ENCODE measurements at regions not wholly inside any gene's neighbourhood (a gene's known extent, or its start where the extent isn't known, plus 50 kb on each side); places are given as distances from the start of the nearest gene placed in this dataset.

GRCh38 chr10:117666965-117667364, 124.4 kb downstream of the EMX2 start:
- Histone ChIP-seq H3K4me3 (replicated peaks in 1 of 2; ENCODE audit: low read depth in 1 of 2, low read length in 2 of 2) (no peak overlapping the region), H2AFZ (ENCODE audit: low read depth, low read length, poor library complexity, severe bottlenecking) (no peak overlapping the region), H3K27ac (ENCODE audit: low read depth, low read length) (no peak overlapping the region), H3K36me3 (ENCODE audit: control insufficient read depth in 1 of 2, insufficient read depth in 2 of 2, low read length in 2 of 2) (no peaks in the 10 kb centered on the region), H3K4me2 (ENCODE audit: low read length) (no peak overlapping the region), H3K9me2 (ENCODE audit: insufficient read depth) (no peaks in the 10 kb centered on the region), H4K20me1 (ENCODE audit: insufficient read depth) (no peaks in the 10 kb centered on the region), H3K9ac (ENCODE audit: low read length) (no peak overlapping the region), H3K79me2 (ENCODE audit: insufficient read depth, low read length) (no peaks in the 10 kb centered on the region), H3K9me3 (ENCODE audit: control insufficient read depth in 1 of 2, insufficient read depth in 1 of 2, low read depth in 1 of 2, low read length in 2 of 2) (no peaks in the 10 kb centered on the region), H3K27me3 (ENCODE audit: insufficient read depth, low read length) (no peaks in the 10 kb centered on the region), H3K4me1 (ENCODE audit: control insufficient read depth in 1 of 2, insufficient read depth in 2 of 2, low read length in 2 of 2) (no peaks in the 10 kb centered on the region)
- intact Hi-C loops (cut with micrococcal nuclease): no loop called here
- BruUV-seq (replicated peaks): no TSS peak
- TF ChIP-seq ZNF274 (IDR thresholded peaks at IDR 0.05; ENCODE audit: low read depth, low read length) (no peak), SIN3A (IDR thresholded peaks at IDR 0.05; ENCODE audit: low read depth) (no peak), JUND (IDR thresholded peaks at IDR 0.05) (no peak), ELF1 (IDR thresholded peaks at IDR 0.05; ENCODE audit: borderline replicate concordance, low read depth) (no peak), POLR2A (IDR thresholded peaks at IDR 0.05; ENCODE audit: borderline replicate concordance, extremely low read depth, insufficient read depth, insufficient read length) (no peak), TCF7L2 (IDR thresholded peaks at IDR 0.05; ENCODE audit: borderline replicate concordance, extremely low read depth, insufficient read depth, insufficient read length) (no peak), EZH2phosphoT487 (IDR thresholded peaks at IDR 0.05; ENCODE audit: borderline replicate concordance) (no peak), POLR2AphosphoS5 (IDR thresholded peaks at IDR 0.05; ENCODE audit: low read depth, low read length) (no peak), ZFX (IDR thresholded peaks at IDR 0.05) (no peak), REST (IDR thresholded peaks at IDR 0.05; ENCODE audit: low read depth) (no peak), MAX (IDR thresholded peaks at IDR 0.05) (no peak), EZH2 (IDR thresholded peaks at IDR 0.05) (no peak), CBX3 (IDR thresholded peaks at IDR 0.05; ENCODE audit: low read depth) (no peak), CTCF (IDR thresholded peaks at IDR 0.05 in 2 of 3, conservative IDR thresholded peaks at IDR 0.05 in 1 of 3; ENCODE audit: borderline replicate concordance in 1 of 3, insufficient read depth in 1 of 3, low read depth in 2 of 3, low read length in 2 of 3) (no peak), RAD21 (IDR thresholded peaks at IDR 0.05; ENCODE audit: low read depth) (no peak), EGR1 (IDR thresholded peaks at IDR 0.05; ENCODE audit: low read depth) (no peak), ATF3 (IDR thresholded peaks at IDR 0.05) (no peak), ZBTB33 (IDR thresholded peaks at IDR 0.05; ENCODE audit: extremely low read depth, insufficient replicate concordance, low read length) (no peak)
- CTCF ChIA-PET: no interaction called here
- no peak for ATAC-seq
- RAD21 ChIA-PET (ENCODE audit: low non-redundant PET in 1 of 2, low total read pairs in 2 of 2, uncharacterized antibody in 2 of 2, unreplicated experiment in 2 of 2): no interaction called here
- DNase-seq (ENCODE audit: low read depth, low spot score): no peak
- POLR2A ChIA-PET: no interaction called here
